ENCODE measurements at regions not wholly inside any gene's neighbourhood (a gene's known extent, or its start where the extent isn't known, plus 50 kb on each side); places are given as distances from the start of the nearest gene placed in this dataset.

- peak; percentile 18 to 76 (median 71) for TF ChIP-seq CTCF (IDR thresholded peaks at IDR 0.05)
- Histone ChIP-seq H3K9me3 (no peaks in the 10 kb centered on the region), H3K27ac (no peak overlapping the region), H3K27me3 (peaks cover 0 to 58% (median 25%) of the 10 kb centered on the region in 7 donors), H3K4me1 (no peaks in the 10 kb centered on the region), H3K4me3 (no peak overlapping the region), H3K36me3 (no peaks in the 10 kb centered on the region)
- intact Hi-C loops (cut with DNase I), result loop anchor here in 9 of 10 donors (5.0 to 10.0 kb wide), 4 partner anchors 120 to 213 kb away; partner anchors contain the start of gene PRDM4 (in 4 of the 9)
- 12 to 15% methylated on average over 7 of the region's 7 CpGs for WGBS, 2 donors
- DNase-seq, result peak; percentile 23 to 38
- peak in 3 of 8 donors; percentile 17 to 58 (median 34) for ATAC-seq
Measured at GRCh38 chr12:107884769-107885694, 110.5 kb downstream of the ASCL4 start.

- Histone ChIP-seq H3K4me3 (no peak overlapping the region), H3K9me3 (no peaks in the 10 kb centered on the region), H3K36me3 (no peaks in the 10 kb centered on the region), H3K27me3 (peaks cover 0 to 48% (median 18%) of the 10 kb centered on the region in 7 donors), H3K27ac (no peak overlapping the region), H3K4me1 (no peaks in the 10 kb centered on the region)
- intact Hi-C loops (cut with DNase I), result loop anchor here in 8 of 10 donors (5.0 to 10.0 kb wide), 3 partner anchors 124 to 214 kb away; partner anchors contain the start of gene PRDM4 (in 4 of the 8)
- ATAC-seq (no peak), DNase-seq (no peak)
- WGBS, 2 donors, result 85 to 94% methylated on average over 4 of the region's 4 CpGs
- no peak for TF ChIP-seq CTCF (IDR thresholded peaks at IDR 0.05)
Measured at GRCh38 chr12:107888789-107889188, 114.3 kb downstream of the ASCL4 start.

GRCh38 chr12:107891967-107892366 is 117.5 kb downstream of the ASCL4 start:
- peaks cover 0 to 38% (median 14%) of the 10 kb centered on the region in 7 donors for H3K27me3 ChIP-seq
- 46 to 62% methylated on average over 3 of the region's 3 CpGs for WGBS, 2 donors
- H3K9me3 ChIP-seq, result no peaks in the 10 kb centered on the region
- ATAC-seq, result no peak
- TF ChIP-seq CTCF (IDR thresholded peaks at IDR 0.05), result peak in 2 of 9 donors; percentile 19 to 33
- no peak overlapping the region for H3K27ac ChIP-seq
- H3K36me3 ChIP-seq, result no peaks in the 10 kb centered on the region
- no peak overlapping the region for H3K4me3 ChIP-seq
- no peaks in the 10 kb centered on the region for H3K4me1 ChIP-seq
- DNase-seq, result no peak
- intact Hi-C loops (cut with DNase I), result no loop called here

- Histone ChIP-seq H3K27me3 (peaks cover 0 to 35% (median 14%) of the 10 kb centered on the region in 7 donors), H3K9me3 (no peaks in the 10 kb centered on the region), H3K36me3 (no peaks in the 10 kb centered on the region), H3K4me3 (no peak overlapping the region), H3K4me1 (no peaks in the 10 kb centered on the region), H3K27ac (no peak overlapping the region)
- DNase-seq, result no peak
- 59 to 60% methylated on average over 3 of the region's 3 CpGs for WGBS, 2 donors
- no peak for TF ChIP-seq CTCF (IDR thresholded peaks at IDR 0.05)
- intact Hi-C loops (cut with DNase I), result no loop called here
- no peak for ATAC-seq
Measured at GRCh38 chr12:107894589-107894988, 120.1 kb downstream of the ASCL4 start.

Measured in heart right ventricle (tissue), 16 donors.